ENCODE measurements at regions not wholly inside any gene's neighbourhood (a gene's known extent, or its start where the extent isn't known, plus 50 kb on each side); places are given as distances from the start of the nearest gene placed in this dataset.
"Not testable (repeated sequence)": the region's sequence is repeated elsewhere in the genome, so short reads cannot be mapped to it uniquely, and the experiment has no call there.

- Histone ChIP-seq H3K4me1 (no peaks in the 10 kb centered on the region), H3K9me3 (no peaks in the 10 kb centered on the region), H3K36me3 (no peaks in the 10 kb centered on the region), H3K27me3 (no peaks in the 10 kb centered on the region), H3K4me3 (no peak overlapping the region), H3K27ac (no peak overlapping the region)
- intact Hi-C loops (cut with DNase I; ENCODE audit: low total_unique reads): loop anchor here (10.0 kb wide), 1 partner anchor 270 kb away; no protein-coding TSS in a partner anchor
- no peak for DNase-seq (ENCODE audit: low spot score in 2 of 2)
- TF ChIP-seq POLR2A (IDR thresholded peaks at IDR 0.05): no peak
- no peak for TF ChIP-seq POLR2AphosphoS5 (IDR thresholded peaks at IDR 0.05)
- TF ChIP-seq CTCF (IDR thresholded peaks at IDR 0.05): no peak
Observed at GRCh38 chr13:96934889-96935489, 59.3 kb downstream of the OXGR1 start.

GRCh38 chr13:96925916-96926628, 68.2 kb downstream of the OXGR1 start:
- TF ChIP-seq POLR2AphosphoS5 (IDR thresholded peaks at IDR 0.05) (no peak), CTCF (IDR thresholded peaks at IDR 0.05) (no peak), POLR2A (IDR thresholded peaks at IDR 0.05) (no peak)
- Histone ChIP-seq H3K4me3 (no peak overlapping the region), H3K4me1 (no peaks in the 10 kb centered on the region), H3K27ac (no peak overlapping the region), H3K36me3 (peaks cover 3% of the 10 kb centered on the region), H3K9me3 (peaks cover 0 to 6% of the 10 kb centered on the region in 2 donors), H3K27me3 (no peaks in the 10 kb centered on the region)
- DNase-seq (ENCODE audit: low spot score in 2 of 2): no peak
- intact Hi-C loops (cut with DNase I; ENCODE audit: low total_unique reads): no loop called here

GRCh38 chr13:96925477-96925876, 68.8 kb downstream of the OXGR1 start:
- H3K9me3 ChIP-seq: peaks cover 0 to 6% of the 10 kb centered on the region in 2 donors
- no peaks in the 10 kb centered on the region for H3K4me1 ChIP-seq
- intact Hi-C loops (cut with DNase I; ENCODE audit: low total_unique reads): no loop called here
- TF ChIP-seq CTCF (IDR thresholded peaks at IDR 0.05): no peak
- TF ChIP-seq POLR2A (IDR thresholded peaks at IDR 0.05): no peak
- no peak for TF ChIP-seq POLR2AphosphoS5 (IDR thresholded peaks at IDR 0.05)
- no peak overlapping the region for H3K27ac ChIP-seq
- DNase-seq (ENCODE audit: low spot score in 2 of 2): no peak
- H3K27me3 ChIP-seq: no peaks in the 10 kb centered on the region
- peaks cover 3% of the 10 kb centered on the region for H3K36me3 ChIP-seq
- H3K4me3 ChIP-seq: no peak overlapping the region

- H3K27me3 ChIP-seq; H3K27ac ChIP-seq; H3K4me3 ChIP-seq; H3K36me3 ChIP-seq; DNase-seq (ENCODE audit: low spot score in 2 of 2); intact Hi-C loops (cut with DNase I; ENCODE audit: low total_unique reads); H3K4me1 ChIP-seq: not testable (repeated sequence)
- peaks cover 0 to 12% of the 10 kb centered on the region in 2 donors for H3K9me3 ChIP-seq
Observed at GRCh38 chr13:96918861-96919631, 75.2 kb downstream of the OXGR1 start.

- intact Hi-C loops (cut with DNase I; ENCODE audit: low total_unique reads): no loop called here
- Histone ChIP-seq H3K36me3 (no peaks in the 10 kb centered on the region), H3K4me1 (no peaks in the 10 kb centered on the region), H3K27me3 (no peaks in the 10 kb centered on the region), H3K27ac (no peak overlapping the region), H3K9me3 (no peaks in the 10 kb centered on the region), H3K4me3 (no peak overlapping the region)
- no peak for DNase-seq (ENCODE audit: low spot score in 2 of 2)
- TF ChIP-seq POLR2A (IDR thresholded peaks at IDR 0.05): no peak
- no peak for TF ChIP-seq CTCF (IDR thresholded peaks at IDR 0.05)
- no peak for TF ChIP-seq POLR2AphosphoS5 (IDR thresholded peaks at IDR 0.05)
Observed at GRCh38 chr13:96904232-96904631, 90.0 kb downstream of the OXGR1 start.
